WTC11 (cell line): ENCODE measurements at regions not wholly inside any gene's neighbourhood (a gene's known extent, or its start where the extent isn't known, plus 50 kb on each side); places are given as distances from the start of the nearest gene placed in this dataset.

Experiments
- ATAC-seq: fragments of 200-7000 bp; cut with Tn5 transposase; 2 replicates; pipeline ENCODE4 v1.10.0; 2021; ENCODE audit warnings: mild to moderate bottlenecking, moderate library complexity
- CTCF ChIA-PET: fragments of 300-600 bp; sonication (Branson Sonifier 250); formaldehyde crosslinking; loops from one replicate; lab custom pipeline; 2021; ENCODE audit warnings: antibody characterized with exemption; lab: Charles Lee
- POLR2A ChIA-PET: fragments of 350-600 bp; sonication (Branson Sonifier 250); formaldehyde crosslinking; loops from one replicate; lab custom pipeline; 2021; ENCODE audit warnings: antibody characterized with exemption; lab: Charles Lee
- DNase-seq: peaks from one replicate; pipeline ENCODE4 v3.0.0; 2021; ENCODE audit warnings: low spot score
- H3K27ac Mint-ChIP-seq: 2 replicates; pipeline ENCODE4 v1.8.0; 2021; ENCODE audit warnings: mixed read lengths
- H3K27me3 Mint-ChIP-seq: 2 replicates; pipeline ENCODE4 v1.8.0; 2021; ENCODE audit warnings: low read depth, mild to moderate bottlenecking, moderate library complexity, mixed read lengths
- H3K36me3 Mint-ChIP-seq: 2 replicates; pipeline ENCODE4 v1.8.0; 2021; ENCODE audit warnings: mixed read lengths
- H3K4me1 Mint-ChIP-seq: 2 replicates; pipeline ENCODE4 v1.8.0; 2022; ENCODE audit warnings: mixed read lengths
- H3K4me3 Mint-ChIP-seq: 2 replicates; pipeline ENCODE4 v1.8.0; 2021; ENCODE audit warnings: mild to moderate bottlenecking, moderate library complexity, mixed read lengths
- H3K9me3 Mint-ChIP-seq: 2 replicates; pipeline ENCODE4 v1.8.0; 2021; ENCODE audit warnings: mixed read lengths
- ATF2 ChIP-seq: sonication (generic); formaldehyde crosslinking; IDR thresholded peaks from 2 replicates; pipeline ENCODE4 v1.8.1; 2022; ENCODE audit warnings: low read depth, missing genetic modification reagents, borderline replicate concordance
- E2F1 ChIP-seq: sonication (generic); formaldehyde crosslinking; IDR thresholded peaks from 2 replicates; pipeline ENCODE4 v1.8.0; 2022; ENCODE audit warnings: mild to moderate bottlenecking, missing genetic modification reagents
- E2F4 ChIP-seq: sonication (generic); formaldehyde crosslinking; IDR thresholded peaks from 2 replicates; pipeline ENCODE4 v1.8.1; 2022; ENCODE audit warnings: low read depth, mild to moderate bottlenecking, moderate library complexity, missing genetic modification reagents, borderline replicate concordance
- FOXK1 ChIP-seq: sonication (generic); formaldehyde crosslinking; IDR thresholded peaks from 2 replicates; pipeline ENCODE4 v1.8.0; 2022; ENCODE audit warnings: mild to moderate bottlenecking, moderate library complexity, missing genetic modification reagents
- IRF2 ChIP-seq: sonication (generic); formaldehyde crosslinking; IDR thresholded peaks from 2 replicates; pipeline ENCODE4 v1.8.0; 2022; ENCODE audit warnings: low read depth, missing genetic modification reagents, borderline replicate concordance
- MAX ChIP-seq: sonication (generic); formaldehyde crosslinking; IDR thresholded peaks from 2 replicates; pipeline ENCODE4 v1.8.0; 2022; ENCODE audit warnings: mild to moderate bottlenecking, missing genetic modification reagents
- MXD4 ChIP-seq: fragments of 250-450 bp; sonication (Bioruptor Pico); IDR thresholded peaks from 2 replicates; pipeline ENCODE4 v1.8.0; 2021; ENCODE audit warnings: mild to moderate bottlenecking, moderate library complexity, borderline replicate concordance
- NFATC4 ChIP-seq: fragments of 250-450 bp; sonication (Bioruptor Pico); IDR thresholded peaks from 2 replicates; pipeline ENCODE4 v1.9.0; 2021; ENCODE audit warnings: mild to moderate bottlenecking
- NFYB ChIP-seq: sonication (generic); formaldehyde crosslinking; conservative IDR thresholded peaks from 2 replicates; pipeline ENCODE4 v1.8.0; 2022; ENCODE audit warnings: low read depth, missing genetic modification reagents
- SMAD4 ChIP-seq: sonication (generic); formaldehyde crosslinking; IDR thresholded peaks from 2 replicates; pipeline ENCODE4 v1.8.0; 2022; ENCODE audit warnings: mild to moderate bottlenecking, missing genetic modification reagents
- USF2 ChIP-seq: sonication (generic); formaldehyde crosslinking; IDR thresholded peaks from 2 replicates; pipeline ENCODE4 v1.8.1; 2023; ENCODE audit warnings: mild to moderate bottlenecking, missing genetic modification reagents, moderate library complexity
- ZMAT4 ChIP-seq: fragments of 250-450 bp; sonication (Bioruptor Pico); IDR thresholded peaks from 2 replicates; pipeline ENCODE4 v1.9.0; 2021; ENCODE audit warnings: mild to moderate bottlenecking
- ZNF121 ChIP-seq: sonication (generic); formaldehyde crosslinking; IDR thresholded peaks from 2 replicates; pipeline ENCODE4 v1.8.0; 2023; ENCODE audit warnings: missing genetic modification reagents
- ZNF281 ChIP-seq: sonication (generic); formaldehyde crosslinking; IDR thresholded peaks from 2 replicates; pipeline ENCODE4 v1.8.0; 2023; ENCODE audit warnings: mild to moderate bottlenecking, missing genetic modification reagents
- ZNF317 ChIP-seq: sonication (generic); formaldehyde crosslinking; IDR thresholded peaks from 2 replicates; pipeline ENCODE4 v1.8.1; 2023; ENCODE audit warnings: low read depth, mild to moderate bottlenecking, moderate library complexity, missing genetic modification reagents, borderline replicate concordance
- ZSCAN18 ChIP-seq: fragments of 250-450 bp; sonication (Bioruptor Pico); IDR thresholded peaks from 2 replicates; pipeline ENCODE4 v2.1.2; 2022; ENCODE audit warnings: mild to moderate bottlenecking, moderate library complexity

GRCh38 chr11:71323876-71324526, 71.6 kb upstream of the SHANK2 start (continued):
- TF ChIP-seq E2F4 (CRISPR knock-in tag) (no peak), ZNF317 (no peak)
- TF ChIP-seq, all 79 proteins: peak for 0

GRCh38 chr11:71322861-71323582, 70.6 kb upstream of the SHANK2 start:
- Mint-ChIP-seq H3K4me3 (no peak overlapping the region), H3K9me3 (peaks cover 24% of the 10 kb centered on the region), H3K27ac (no peak overlapping the region), H3K4me1 (no peaks in the 10 kb centered on the region), H3K36me3 (peaks cover 10% of the 10 kb centered on the region), H3K27me3 (peaks cover 27% of the 10 kb centered on the region)
- TF ChIP-seq MXD4 (CRISPR knock-in tag) (no peak), ZMAT4 (CRISPR knock-in tag) (no peak), USF2 (CRISPR knock-in tag) (no peak), SMAD4 (no peak), ZNF317 (no peak), IRF2 (CRISPR knock-in tag) (no peak), NFATC4 (CRISPR knock-in tag) (no peak), ZSCAN18 (CRISPR knock-in tag) (no peak), ATF2 (CRISPR knock-in tag) (no peak), NFYB (no peak), ZNF121 (CRISPR knock-in tag) (no peak), ZNF281 (CRISPR knock-in tag) (no peak), FOXK1 (no peak), E2F1 (CRISPR knock-in tag) (no peak), E2F4 (CRISPR knock-in tag) (no peak), MAX (CRISPR knock-in tag) (no peak)
- ChIA-PET CTCF (interaction anchor here (1.1 kb wide), 1 partner anchor 202 kb away, joined by 3 read pairs; no protein-coding TSS in a partner anchor), POLR2A (no interaction called here)
- no peak for DNase-seq
- no peak for ATAC-seq
